CD14-positive monocyte (primary cell): ENCODE measurements at regions not wholly inside any gene's neighbourhood (a gene's known extent, or its start where the extent isn't known, plus 50 kb on each side); places are given as distances from the start of the nearest gene placed in this dataset.
"Not testable (repeated sequence)": the region's sequence is repeated elsewhere in the genome, so short reads cannot be mapped to it uniquely, and the experiment has no call there.

Experiments used
- DNase-seq, 3 donors: peaks; one replicate each; pipeline ENCODE4 v3.0.0-alpha.2; 2011 to 2022
- H2AFZ ChIP-seq: 2 replicates; pipeline ENCODE4 v1.6.0; 2012; ENCODE audit warnings: mild to moderate bottlenecking, low read depth, low read length, inconsistent platforms; ENCODE audit not compliant: insufficient read depth, poor library complexity, severe bottlenecking
- H3K27ac ChIP-seq, 2 donors: 1 replicate in 1 of 2; 2 replicates in 1 of 2; pipeline ENCODE4 v1.5.1; 2012 to 2013; ENCODE audit warnings: low read length in 2 of 2, control low read depth in 1 of 2, inconsistent platforms in 1 of 2, low read depth in 1 of 2, mild to moderate bottlenecking in 1 of 2
- H3K27me3 ChIP-seq, 2 donors: one replicate each; pipeline versions ENCODE4 v1.6.0 to v1.6.1; 2011 to 2013; ENCODE audit warnings: low read length in 2 of 2; ENCODE audit not compliant: control insufficient read depth in 2 of 2, insufficient read depth in 2 of 2
- H3K36me3 ChIP-seq, 2 donors: replicated peaks in 1 of 2; 1 replicate in 1 of 2; 2 replicates in 1 of 2; pipeline versions ENCODE4 v1.5.1 to v1.6.1; 2012 to 2013; ENCODE audit warnings: low read length in 2 of 2, control low read depth in 1 of 2, inconsistent platforms in 1 of 2, mild to moderate bottlenecking in 1 of 2; ENCODE audit not compliant: insufficient read depth in 2 of 2, control insufficient read depth in 1 of 2
- H3K4me1 ChIP-seq, 2 donors: 1 replicate in 1 of 2; 2 replicates in 1 of 2; pipeline versions ENCODE4 v1.5.1 to v1.6.1; 2012 to 2013; ENCODE audit warnings: low read length in 2 of 2, control low read depth in 1 of 2, inconsistent platforms in 1 of 2, mild to moderate bottlenecking in 1 of 2, moderate library complexity in 1 of 2; ENCODE audit not compliant: insufficient read depth in 2 of 2, control insufficient read depth in 1 of 2
- H3K4me2 ChIP-seq: replicated peaks from 2 replicates; pipeline ENCODE3; 2012; ENCODE audit warnings: low read length, moderate library complexity, mild to moderate bottlenecking; ENCODE audit not compliant: poor library complexity, severe bottlenecking; ENCODE audit errors: extremely low read depth
- H3K4me3 ChIP-seq, 3 experiments: fragments of 200-600 bp in 1 of 3; sonication (generic) in 1 of 3; replicated peaks in 1 of 3; 1 replicate in 2 of 3; 2 replicates in 1 of 3; pipeline ENCODE4 v1.5.1; 2011 to 2013; ENCODE audit warnings: low read length in 3 of 3, mild to moderate bottlenecking in 3 of 3, control low read depth in 2 of 3, low read depth in 2 of 3, inconsistent platforms in 1 of 3, moderate library complexity in 1 of 3
- H3K79me2 ChIP-seq: 2 replicates; pipeline ENCODE4 v1.6.0; 2012; ENCODE audit warnings: mild to moderate bottlenecking, control low read depth, inconsistent platforms, low read length, moderate library complexity; ENCODE audit not compliant: insufficient read depth
- H3K9ac ChIP-seq: 2 replicates; pipeline ENCODE4 v1.6.0; 2017; ENCODE audit warnings: low read length, mild to moderate bottlenecking; ENCODE audit not compliant: insufficient read depth, poor library complexity, severe bottlenecking
- H3K9me3 ChIP-seq, 2 donors: replicated peaks in 1 of 2; 1 replicate in 1 of 2; 2 replicates in 1 of 2; pipeline versions ENCODE4 v1.5.1 to v1.6.1; 2012 to 2013; ENCODE audit warnings: low read length in 2 of 2, control low read depth in 1 of 2; ENCODE audit not compliant: control insufficient read depth in 1 of 2, insufficient read depth in 1 of 2
- H4K20me1 ChIP-seq: 2 replicates; pipeline ENCODE4 v1.6.0; 2012; ENCODE audit warnings: mild to moderate bottlenecking, low read length, control low read depth, moderate library complexity; ENCODE audit not compliant: insufficient read depth
- H3K27ac Mint-ChIP-seq, 7 donors: one replicate each; pipeline ENCODE4 v1.8.0; 2020; ENCODE audit warnings: mild to moderate bottlenecking in 7 of 7, mixed read lengths in 7 of 7, moderate library complexity in 6 of 7, inconsistent platforms in 2 of 7
- H3K27me3 Mint-ChIP-seq, 3 donors: one replicate each; pipeline ENCODE4 v1.8.0; 2021 to 2022; ENCODE audit warnings: low read depth in 3 of 3, mild to moderate bottlenecking in 3 of 3, mixed read lengths in 3 of 3, moderate library complexity in 3 of 3, inconsistent platforms in 1 of 3
- H3K36me3 Mint-ChIP-seq, 2 donors: one replicate each; pipeline ENCODE4 v1.8.0; 2020; ENCODE audit warnings: mixed read lengths in 2 of 2, inconsistent platforms in 1 of 2, mild to moderate bottlenecking in 1 of 2
- H3K4me1 Mint-ChIP-seq: one replicate; pipeline ENCODE4 v1.8.0; 2020; ENCODE audit warnings: mild to moderate bottlenecking, mixed read lengths
- H3K4me3 Mint-ChIP-seq, 2 donors: one replicate each; pipeline ENCODE4 v1.8.0; 2020; ENCODE audit warnings: mild to moderate bottlenecking in 2 of 2, mixed read lengths in 2 of 2, moderate library complexity in 1 of 2
- H3K9me3 Mint-ChIP-seq, 7 donors: one replicate each; pipeline ENCODE4 v1.8.0; 2020 to 2022; ENCODE audit warnings: mixed read lengths in 7 of 7, mild to moderate bottlenecking in 6 of 7, moderate library complexity in 6 of 7, inconsistent platforms in 2 of 7
- CTCF ChIP-seq: fragments of 200-600 bp; IDR thresholded peaks from one replicate; pipeline ENCODE4 v1.8.0; 2022; ENCODE audit warnings: antibody characterized with exemption, mild to moderate bottlenecking
- WGBS: methylation state at CpG from one replicate; pipeline ENCODE4 v1.1.5; 2013; ENCODE audit warnings: missing lambda C conversion rate; ENCODE audit not compliant: insufficient coverage; 5-methylcytosine and 5-hydroxymethylcytosine counted together
- intact Hi-C, 2 donors: fragments of 100-400 bp; cut with micrococcal nuclease; formaldehyde crosslinking; loops; one replicate each; pipeline versions ENCODE4 v1.15.0 to v1.15.1; 2023

GRCh38 chr12:131309700-131310099 lies 356.0 kb downstream of the ADGRD1 start:
- Histone ChIP-seq H3K4me3 (no peak overlapping the region), H3K9ac (no peak overlapping the region), H4K20me1 (no peaks in the 10 kb centered on the region), H3K9me3 (no peaks in the 10 kb centered on the region), H3K4me1 (no peaks in the 10 kb centered on the region), H3K4me2 (no peak overlapping the region), H2AFZ (no peak overlapping the region), H3K27ac (no peak overlapping the region), H3K36me3 (no peaks in the 10 kb centered on the region), H3K27me3 (peaks cover 0 to 3% of the 10 kb centered on the region in 2 donors), H3K79me2 (no peaks in the 10 kb centered on the region)
- no peak for DNase-seq
- peaks cover 0 to 22% (median 4%) of the 10 kb centered on the region in 3 donors for H3K27me3 Mint-ChIP-seq
- no peaks in the 10 kb centered on the region for H3K36me3 Mint-ChIP-seq
- intact Hi-C loops: loop anchor here in 1 of 2 donors (5.0 kb wide), 1 partner anchor 333 kb away; no protein-coding TSS in a partner anchor
- no peak overlapping the region for H3K4me3 Mint-ChIP-seq
- H3K4me1 Mint-ChIP-seq: peaks cover 4% of the 10 kb centered on the region
- H3K27ac Mint-ChIP-seq: no peak overlapping the region
- peaks cover 0 to 3% (median 0%) of the 10 kb centered on the region in 7 donors for H3K9me3 Mint-ChIP-seq
- TF ChIP-seq CTCF: no peak
- WGBS: 20% methylated on average over 1 of the region's 5 CpGs

- not testable (repeated sequence) for H3K9ac ChIP-seq, H3K36me3 ChIP-seq, H3K79me2 ChIP-seq, H3K9me3 ChIP-seq, H4K20me1 ChIP-seq, H3K36me3 Mint-ChIP-seq, H3K27ac ChIP-seq, H3K27ac Mint-ChIP-seq, H3K4me3 ChIP-seq, DNase-seq, H3K4me2 ChIP-seq, H2AFZ ChIP-seq, H3K9me3 Mint-ChIP-seq, H3K4me3 Mint-ChIP-seq, H3K4me1 ChIP-seq, H3K4me1 Mint-ChIP-seq, H3K27me3 ChIP-seq
- 94% methylated on average over 4 of the region's 22 CpGs for WGBS
- intact Hi-C loops: loop anchor here in 1 of 2 donors (5.0 kb wide), 1 partner anchor 332 kb away; no protein-coding TSS in a partner anchor
- H3K27me3 Mint-ChIP-seq: peaks cover 0 to 22% (median 4%) of the 10 kb centered on the region in 3 donors
Measured at GRCh38 chr12:131310227-131310969, 356.7 kb downstream of the ADGRD1 start.

- not testable (repeated sequence) for H3K4me1 ChIP-seq, H4K20me1 ChIP-seq, H3K4me2 ChIP-seq, H3K9me3 Mint-ChIP-seq, H3K79me2 ChIP-seq, DNase-seq, H3K4me1 Mint-ChIP-seq, H3K27ac ChIP-seq, H3K4me3 ChIP-seq, H3K27me3 ChIP-seq, H3K9ac ChIP-seq, H3K4me3 Mint-ChIP-seq, H2AFZ ChIP-seq, H3K9me3 ChIP-seq, H3K36me3 Mint-ChIP-seq, H3K27ac Mint-ChIP-seq, H3K36me3 ChIP-seq
- peaks cover 0 to 22% (median 6%) of the 10 kb centered on the region in 3 donors for H3K27me3 Mint-ChIP-seq
- intact Hi-C loops: loop anchor here in 1 of 2 donors (5.0 kb wide), 1 partner anchor 331 kb away; no protein-coding TSS in a partner anchor
- WGBS: 28% methylated on average over 6 of the region's 12 CpGs
Measured at GRCh38 chr12:131311279-131311722, 357.6 kb downstream of the ADGRD1 start.
